ENCODE measurements at regions not wholly inside any gene's neighbourhood (a gene's known extent, or its start where the extent isn't known, plus 50 kb on each side); places are given as distances from the start of the nearest gene placed in this dataset.

DNA sequence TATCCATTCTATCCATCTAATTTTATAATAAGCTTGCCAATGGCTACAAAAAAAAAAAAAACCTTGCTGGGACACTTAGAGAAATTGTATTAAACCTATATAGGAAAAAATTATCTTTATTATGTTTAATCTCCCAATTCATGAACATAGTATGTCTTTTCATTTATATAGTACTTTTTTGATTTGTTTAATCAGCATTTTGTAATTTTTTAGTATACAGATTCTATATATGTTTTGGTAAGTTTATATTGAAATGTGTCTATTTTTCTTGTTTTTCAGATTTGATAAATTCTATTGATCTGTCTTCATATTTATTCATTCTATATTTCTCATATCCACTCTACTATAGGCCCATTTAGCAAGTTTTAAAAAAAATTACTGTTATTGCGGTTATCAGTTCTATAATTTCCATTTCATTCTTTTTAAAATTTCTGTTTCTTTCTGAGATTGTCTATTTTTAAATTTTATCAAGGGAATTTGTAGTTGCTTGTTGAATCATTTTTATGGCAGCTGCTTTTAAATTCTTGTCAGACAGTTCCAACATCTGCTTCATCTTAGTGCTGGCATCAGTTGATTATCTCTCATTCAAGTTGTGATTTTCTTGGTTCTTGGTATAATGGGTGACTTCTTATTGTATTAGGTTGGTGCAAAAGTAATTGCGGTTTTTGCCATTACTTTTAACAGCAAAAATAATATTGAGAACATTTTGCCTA is 170.1 kb upstream of the S1PR3 start:
- no peak for DNase-seq
- TF ChIP-seq CTCF (IDR thresholded peaks at IDR 0.05 in 8 of 11, conservative IDR thresholded peaks at IDR 0.05 in 3 of 11) (no peak), POLR2AphosphoS5 (IDR thresholded peaks at IDR 0.05) (no peak), POLR2A (IDR thresholded peaks at IDR 0.05) (no peak)
- H3K27me3 ChIP-seq (replicated peaks in 1 of 7) = peaks cover 0 to 32% (median 0%) of the 10 kb centered on the region in 7 donors
- no peak overlapping the region for H3K4me3 ChIP-seq
- WGBS, 5 donors = 92 to 97% (median 93%) methylated on average over 2 of the region's 2 CpGs
- H3K36me3 ChIP-seq = no peaks in the 10 kb centered on the region
- peaks cover 0 to 10% (median 5%) of the 10 kb centered on the region in 8 donors for H3K9me3 ChIP-seq
- intact Hi-C loops (cut with DNase I; ENCODE audit: low total_unique reads) = no loop called here
- no peak overlapping the region for H3K27ac ChIP-seq
- no peaks in the 10 kb centered on the region for H3K4me1 ChIP-seq

DNA sequence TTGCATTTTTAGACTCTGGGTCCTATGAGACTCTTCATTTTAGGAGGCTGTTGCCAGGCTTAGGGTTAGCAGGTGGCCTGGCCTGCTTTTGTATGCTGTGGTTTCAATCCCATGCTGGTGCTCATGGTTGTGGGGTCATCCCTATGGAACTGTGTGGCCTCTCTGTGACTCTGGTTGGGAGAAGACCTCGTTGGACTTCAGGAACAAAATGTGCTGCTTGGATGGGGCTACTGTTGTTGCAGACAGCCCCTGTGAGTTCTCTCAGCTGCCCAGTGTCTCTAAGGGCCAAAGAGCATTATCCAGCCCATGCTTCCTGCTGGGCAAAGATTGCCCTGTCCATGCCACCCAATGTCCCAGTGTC is 169.5 kb upstream of the S1PR3 start:
- Histone ChIP-seq H3K27ac (no peak overlapping the region), H3K27me3 (replicated peaks in 1 of 7) (peaks cover 0 to 32% (median 0%) of the 10 kb centered on the region in 7 donors), H3K36me3 (no peaks in the 10 kb centered on the region), H3K4me3 (no peak overlapping the region), H3K9me3 (peaks cover 0 to 10% (median 5%) of the 10 kb centered on the region in 8 donors), H3K4me1 (no peaks in the 10 kb centered on the region)
- DNase-seq = no peak
- TF ChIP-seq POLR2A (IDR thresholded peaks at IDR 0.05) (no peak), POLR2AphosphoS5 (IDR thresholded peaks at IDR 0.05) (no peak), CTCF (IDR thresholded peaks at IDR 0.05 in 8 of 11, conservative IDR thresholded peaks at IDR 0.05 in 3 of 11) (no peak)
- intact Hi-C loops (cut with DNase I; ENCODE audit: low total_unique reads) = no loop called here
- 36 to 74% (median 60%) methylated on average over 1 of the region's 1 CpG for WGBS, 5 donors

GRCh38 chr9:88824711-88825110 is 166.6 kb upstream of the S1PR3 start:
- peaks cover 0 to 10% (median 5%) of the 10 kb centered on the region in 8 donors for H3K9me3 ChIP-seq
- no peak overlapping the region for H3K27ac ChIP-seq
- peaks cover 0 to 54% (median 0%) of the 10 kb centered on the region in 7 donors for H3K27me3 ChIP-seq (replicated peaks in 1 of 7)
- no peaks in the 10 kb centered on the region for H3K4me1 ChIP-seq
- 77 to 91% (median 84%) methylated on average over 4 of the region's 4 CpGs for WGBS, 5 donors
- H3K4me3 ChIP-seq = no peak overlapping the region
- H3K36me3 ChIP-seq = no peaks in the 10 kb centered on the region
- intact Hi-C loops (cut with DNase I; ENCODE audit: low total_unique reads) = no loop called here
- TF ChIP-seq POLR2AphosphoS5 (IDR thresholded peaks at IDR 0.05) = no peak
- no peak for TF ChIP-seq POLR2A (IDR thresholded peaks at IDR 0.05)
- TF ChIP-seq CTCF (IDR thresholded peaks at IDR 0.05 in 8 of 11, conservative IDR thresholded peaks at IDR 0.05 in 3 of 11) = no peak
- no peak for DNase-seq

DNA sequence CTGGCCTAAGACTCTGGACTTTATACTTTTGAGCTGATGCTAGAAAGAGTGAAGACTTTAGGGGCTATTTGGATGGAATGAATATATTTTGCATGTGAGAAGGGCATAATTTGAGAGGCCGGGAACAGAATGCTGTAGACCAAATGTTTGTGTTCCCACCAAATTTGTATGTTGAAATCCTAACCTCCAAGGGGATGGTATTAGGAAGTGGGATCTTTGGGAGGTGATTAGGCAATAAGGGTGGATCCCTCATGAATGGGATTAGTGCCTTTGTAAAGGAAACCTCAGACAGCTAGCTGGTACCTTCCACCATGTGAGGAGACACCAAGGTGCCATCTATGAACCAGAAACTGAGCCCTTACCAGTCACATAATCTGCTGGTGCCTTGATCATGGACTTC is 165.1 kb upstream of the S1PR3 start:
- Histone ChIP-seq H3K4me1 (no peaks in the 10 kb centered on the region), H3K27me3 (replicated peaks in 1 of 7) (peaks cover 0 to 68% (median 0%) of the 10 kb centered on the region in 7 donors), H3K27ac (no peak overlapping the region), H3K4me3 (no peak overlapping the region), H3K36me3 (no peaks in the 10 kb centered on the region), H3K9me3 (peaks cover 0 to 5% (median under 1%) of the 10 kb centered on the region in 8 donors)
- intact Hi-C loops (cut with DNase I; ENCODE audit: low total_unique reads) = no loop called here
- WGBS, 5 donors = 90 to 96% (median 91%) methylated on average over 1 of the region's 1 CpG
- TF ChIP-seq POLR2AphosphoS5 (IDR thresholded peaks at IDR 0.05) = no peak
- TF ChIP-seq CTCF (IDR thresholded peaks at IDR 0.05 in 8 of 11, conservative IDR thresholded peaks at IDR 0.05 in 3 of 11) = no peak
- TF ChIP-seq POLR2A (IDR thresholded peaks at IDR 0.05) = no peak
- DNase-seq = no peak

Data from spleen (tissue), 11 donors.